ENCODE measurements at regions not wholly inside any gene's neighbourhood (a gene's known extent, or its start where the extent isn't known, plus 50 kb on each side); places are given as distances from the start of the nearest gene placed in this dataset.

DNA sequence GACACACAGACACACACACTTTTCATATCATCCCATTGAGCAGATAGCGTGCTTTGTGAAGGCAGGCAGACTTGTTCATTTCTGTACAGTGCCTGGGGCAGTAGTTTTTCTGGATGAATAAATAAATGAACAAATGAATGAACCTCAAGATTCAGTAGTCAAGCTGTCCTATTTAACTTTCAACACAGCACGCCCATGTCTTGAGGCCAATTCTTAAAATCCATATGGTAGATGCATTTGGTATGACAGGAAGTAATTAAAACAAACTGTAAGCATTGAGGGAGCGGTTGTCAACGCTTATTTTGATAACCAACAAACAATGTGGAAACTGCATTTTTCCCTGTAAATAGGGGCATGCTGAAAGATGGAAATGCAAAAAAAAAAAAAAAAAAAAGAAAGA lies 80.0 kb upstream of the BNC1 start:
- WGBS (ENCODE audit: extremely low coverage, insufficient read length, low lambda C conversion rate) = no CpG with 5 or more reads among the region's 4 CpGs

More for the DNA sequence above, 80.0 kb upstream of the BNC1 start:
- Mint-ChIP-seq H3K27ac (no peak overlapping the region), H3K27me3 (ENCODE audit: low read depth) (peaks cover 42% of the 10 kb centered on the region), H3K36me3 (ENCODE audit: insufficient read depth in 1 of 3, low read depth in 3 of 3) (no peaks in the 10 kb centered on the region), H3K4me1 (peaks cover 9 to 14% of the 10 kb centered on the region in 2 experiments), H3K9me3 (no peaks in the 10 kb centered on the region), H3K4me3 (no peak overlapping the region)
- no peaks in the 10 kb centered on the region for H3K79me2 ChIP-seq (ENCODE audit: insufficient read depth, low read length)
- H3K23me2 ChIP-seq (ENCODE audit: insufficient read length, low read depth, low read length, poor library complexity, severe bottlenecking) = peaks cover 6% of the 10 kb centered on the region
- no peak overlapping the region for H2AK5ac ChIP-seq (ENCODE audit: insufficient read length, low read length)
- no peaks in the 10 kb centered on the region for H3K9me3 ChIP-seq (ENCODE audit: control insufficient read depth, low read depth, low read length)
- no peaks in the 10 kb centered on the region; the same call in 1 of the 2 replicates for H3K27me3 ChIP-seq (ENCODE audit: insufficient read depth, low read length)
- no peak overlapping the region for H4K8ac ChIP-seq (replicated peaks; ENCODE audit: insufficient read length, low read depth, low read length)
- no peak overlapping the region for H2BK120ac ChIP-seq (ENCODE audit: low read depth, low read length, poor library complexity, severe bottlenecking)
- no peak overlapping the region for H3K23ac ChIP-seq (ENCODE audit: insufficient read length, low read depth, low read length)
- no peaks in the 10 kb centered on the region for H4K20me1 ChIP-seq (ENCODE audit: control insufficient read depth, insufficient read depth, insufficient read length)
- no peak overlapping the region for H3K14ac ChIP-seq (ENCODE audit: insufficient read depth, low read length)
- no peak overlapping the region for H3T11ph ChIP-seq (ENCODE audit: low read length)
- H4K5ac ChIP-seq (ENCODE audit: insufficient read length, low read depth, low read length) = no peak overlapping the region
- no peak for DNase-seq
- H3K79me1 ChIP-seq (ENCODE audit: insufficient read depth, low read depth, low read length, poor library complexity, severe bottlenecking) = no peaks in the 10 kb centered on the region
- no peak overlapping the region for H4K91ac ChIP-seq (ENCODE audit: insufficient read length, low read depth, low read length)
- no peak overlapping the region for H3K18ac ChIP-seq (ENCODE audit: insufficient read length, low read depth, low read length)
- H2BK20ac ChIP-seq (ENCODE audit: low read depth, low read length, poor library complexity, severe bottlenecking) = no peak overlapping the region
- H3K4me2 ChIP-seq (ENCODE audit: insufficient read depth, insufficient read length, low read length) = no peak overlapping the region
- no peak overlapping the region for H2BK15ac ChIP-seq (ENCODE audit: low read depth, low read length)
- H3K56ac ChIP-seq (ENCODE audit: insufficient read length, low read depth, low read length) = no peak overlapping the region
- H2BK5ac ChIP-seq (ENCODE audit: insufficient read length, low read length) = no peak overlapping the region
- no peak overlapping the region for H3K9ac ChIP-seq (ENCODE audit: extremely low read depth, insufficient read length, low read length)
- H3K27ac ChIP-seq (ENCODE audit: insufficient read length, low read depth, low read length) = no peak overlapping the region
- TF ChIP-seq, protein P1, sequence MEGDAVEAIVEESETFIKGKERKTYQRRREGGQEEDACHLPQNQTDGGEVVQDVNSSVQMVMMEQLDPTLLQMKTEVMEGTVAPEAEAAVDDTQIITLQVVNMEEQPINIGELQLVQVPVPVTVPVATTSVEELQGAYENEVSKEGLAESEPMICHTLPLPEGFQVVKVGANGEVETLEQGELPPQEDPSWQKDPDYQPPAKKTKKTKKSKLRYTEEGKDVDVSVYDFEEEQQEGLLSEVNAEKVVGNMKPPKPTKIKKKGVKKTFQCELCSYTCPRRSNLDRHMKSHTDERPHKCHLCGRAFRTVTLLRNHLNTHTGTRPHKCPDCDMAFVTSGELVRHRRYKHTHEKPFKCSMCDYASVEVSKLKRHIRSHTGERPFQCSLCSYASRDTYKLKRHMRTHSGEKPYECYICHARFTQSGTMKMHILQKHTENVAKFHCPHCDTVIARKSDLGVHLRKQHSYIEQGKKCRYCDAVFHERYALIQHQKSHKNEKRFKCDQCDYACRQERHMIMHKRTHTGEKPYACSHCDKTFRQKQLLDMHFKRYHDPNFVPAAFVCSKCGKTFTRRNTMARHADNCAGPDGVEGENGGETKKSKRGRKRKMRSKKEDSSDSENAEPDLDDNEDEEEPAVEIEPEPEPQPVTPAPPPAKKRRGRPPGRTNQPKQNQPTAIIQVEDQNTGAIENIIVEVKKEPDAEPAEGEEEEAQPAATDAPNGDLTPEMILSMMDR (conservative IDR thresholded peaks at IDR 0.05) = no peak
- H3K4ac ChIP-seq (ENCODE audit: low read depth, low read length) = no peak overlapping the region
- no peak overlapping the region for H2BK12ac ChIP-seq (ENCODE audit: insufficient read length, low read depth, low read length)
- H2AFZ ChIP-seq (ENCODE audit: low read length) = no peak overlapping the region
- H3K4me1 ChIP-seq (ENCODE audit: insufficient read depth, low read length) = no peaks in the 10 kb centered on the region; the same call in 1 of the 2 replicates
